Hepatocyte (in vitro differentiated cells): ENCODE measurements at regions not wholly inside any gene's neighbourhood (a gene's known extent, or its start where the extent isn't known, plus 50 kb on each side); places are given as distances from the start of the nearest gene placed in this dataset.

ENCODE experiments used
- DNase-seq: peaks from one replicate; pipeline ENCODE4 v3.0.0-alpha.2; 2016; ENCODE audit warnings: low spot score
- H2AFZ ChIP-seq: fragments of 200-600 bp; sonication (generic); 2 replicates; pipeline ENCODE4 v1.6.0; 2016; ENCODE audit warnings: antibody characterized with exemption, mild to moderate bottlenecking
- H3K27ac ChIP-seq: fragments of 200-600 bp; sonication (generic); 2 replicates; pipeline ENCODE4 v1.5.1; 2016; ENCODE audit warnings: mild to moderate bottlenecking
- H3K27me3 ChIP-seq: fragments of 200-600 bp; sonication (generic); 2 replicates; pipeline ENCODE4 v1.6.1; 2016
- H3K36me3 ChIP-seq: fragments of 200-600 bp; sonication (generic); replicated peaks from 2 replicates; pipeline ENCODE4 v1.5.1; 2016; ENCODE audit warnings: low read depth; ENCODE audit not compliant: insufficient read depth
- H3K4me1 ChIP-seq: fragments of 200-600 bp; sonication (generic); 2 replicates; pipeline ENCODE4 v1.5.1; 2016; ENCODE audit warnings: mild to moderate bottlenecking, moderate library complexity; ENCODE audit not compliant: insufficient read depth
- H3K4me2 ChIP-seq: fragments of 200-600 bp; sonication (generic); 2 replicates; pipeline ENCODE4 v1.6.0; 2016
- H3K4me3 ChIP-seq: fragments of 200-600 bp; sonication (generic); 2 replicates; pipeline ENCODE4 v1.5.1; 2016; ENCODE audit warnings: mild to moderate bottlenecking
- H3K79me2 ChIP-seq: fragments of 200-600 bp; sonication (generic); 2 replicates; pipeline ENCODE4 v1.6.0; 2017; ENCODE audit warnings: mild to moderate bottlenecking
- H3K9me2 ChIP-seq: fragments of 200-600 bp; sonication (generic); replicated peaks from 2 replicates; pipeline ENCODE4 v1.6.0; 2017; ENCODE audit warnings: mild to moderate bottlenecking; ENCODE audit not compliant: insufficient read depth
- H3K9me3 ChIP-seq: fragments of 200-600 bp; sonication (generic); 2 replicates; pipeline ENCODE4 v1.5.1; 2016; ENCODE audit warnings: low read depth, mild to moderate bottlenecking
- H4K20me1 ChIP-seq: fragments of 200-600 bp; sonication (generic); 2 replicates; pipeline ENCODE4 v1.6.0; 2016; ENCODE audit warnings: mild to moderate bottlenecking; ENCODE audit not compliant: insufficient read depth, poor library complexity, severe bottlenecking
- CTCF ChIP-seq: fragments of 200-600 bp; sonication (generic); IDR thresholded peaks from 2 replicates; pipeline ENCODE4 v1.5.1; 2016; ENCODE audit warnings: antibody characterized with exemption, mild to moderate bottlenecking; ENCODE audit not compliant: poor library complexity
- EZH2 ChIP-seq: fragments of 200-600 bp; sonication (generic); IDR thresholded peaks from 2 replicates; pipeline ENCODE4 v1.6.1; 2016; ENCODE audit warnings: antibody characterized with exemption, mild to moderate bottlenecking, borderline replicate concordance
- EZH2phosphoT487 ChIP-seq: fragments of 200-600 bp; sonication (generic); IDR thresholded peaks from one replicate; pipeline ENCODE4 v1.6.1; 2018; ENCODE audit warnings: antibody characterized with exemption, mild to moderate bottlenecking, low read depth, moderate library complexity; ENCODE audit not compliant: unreplicated experiment, severe bottlenecking
- WGBS: methylation state at CpG from one replicate; pipeline ENCODE4 v1.1.6; 2016; ENCODE audit warnings: low lambda C conversion rate; ENCODE audit errors: missing lambda C conversion rate; 5-methylcytosine and 5-hydroxymethylcytosine counted together

- Histone ChIP-seq H3K36me3 (no peaks in the 10 kb centered on the region), H3K9me3 (no peaks in the 10 kb centered on the region), H3K4me2 (no peak overlapping the region), H3K79me2 (no peaks in the 10 kb centered on the region), H3K9me2 (no peaks in the 10 kb centered on the region), H3K27ac (no peak overlapping the region), H2AFZ (no peak overlapping the region), H4K20me1 (no peaks in the 10 kb centered on the region), H3K27me3 (no peaks in the 10 kb centered on the region), H3K4me3 (no peak overlapping the region), H3K4me1 (no peaks in the 10 kb centered on the region)
- TF ChIP-seq EZH2, result no peak
- no peak for TF ChIP-seq EZH2phosphoT487
- TF ChIP-seq CTCF, result no peak
- DNase-seq, result no peak
- 93% methylated on average over 6 of the region's 6 CpGs for WGBS
Measured at GRCh38 chr6:33945931-33946330, 142.1 kb upstream of the MLN start.

GRCh38 chr6:33944686-33945411, 141.0 kb upstream of the MLN start:
- 89% methylated on average over 22 of the region's 22 CpGs for WGBS
- no peaks in the 10 kb centered on the region for H3K4me1 ChIP-seq
- no peaks in the 10 kb centered on the region for H3K9me2 ChIP-seq
- no peak overlapping the region for H2AFZ ChIP-seq
- no peaks in the 10 kb centered on the region for H3K27me3 ChIP-seq
- no peak for TF ChIP-seq EZH2
- TF ChIP-seq EZH2phosphoT487, result no peak
- no peak for TF ChIP-seq CTCF
- no peaks in the 10 kb centered on the region for H3K79me2 ChIP-seq
- H4K20me1 ChIP-seq, result no peaks in the 10 kb centered on the region
- no peak overlapping the region for H3K27ac ChIP-seq
- H3K4me3 ChIP-seq, result no peak overlapping the region
- no peak overlapping the region for H3K4me2 ChIP-seq
- DNase-seq, result no peak
- no peaks in the 10 kb centered on the region for H3K9me3 ChIP-seq
- H3K36me3 ChIP-seq, result no peaks in the 10 kb centered on the region

- no peak for DNase-seq
- H3K9me3 ChIP-seq, result no peaks in the 10 kb centered on the region
- TF ChIP-seq CTCF, result no peak
- TF ChIP-seq EZH2, result no peak
- TF ChIP-seq EZH2phosphoT487, result no peak
Measured at GRCh38 chr6:33936886-33937285, 133.1 kb upstream of the MLN start.

More at GRCh38 chr6:33936886-33937285, 133.1 kb upstream of the MLN start:
- no peak overlapping the region for H3K27ac ChIP-seq
- H3K27me3 ChIP-seq, result no peaks in the 10 kb centered on the region
- H3K36me3 ChIP-seq, result no peaks in the 10 kb centered on the region
- H3K4me2 ChIP-seq, result no peak overlapping the region
- no peaks in the 10 kb centered on the region for H3K9me2 ChIP-seq
- no peak overlapping the region for H2AFZ ChIP-seq
- no peaks in the 10 kb centered on the region for H3K79me2 ChIP-seq
- H4K20me1 ChIP-seq, result no peaks in the 10 kb centered on the region
- WGBS, result 46% methylated on average over 1 of the region's 1 CpG
- no peaks in the 10 kb centered on the region for H3K4me1 ChIP-seq
- no peak overlapping the region for H3K4me3 ChIP-seq
